ENCODE measurements at regions not wholly inside any gene's neighbourhood (a gene's known extent, or its start where the extent isn't known, plus 50 kb on each side); places are given as distances from the start of the nearest gene placed in this dataset.
"Not testable (repeated sequence)": the region's sequence is repeated elsewhere in the genome, so short reads cannot be mapped to it uniquely, and the experiment has no call there.

DNA sequence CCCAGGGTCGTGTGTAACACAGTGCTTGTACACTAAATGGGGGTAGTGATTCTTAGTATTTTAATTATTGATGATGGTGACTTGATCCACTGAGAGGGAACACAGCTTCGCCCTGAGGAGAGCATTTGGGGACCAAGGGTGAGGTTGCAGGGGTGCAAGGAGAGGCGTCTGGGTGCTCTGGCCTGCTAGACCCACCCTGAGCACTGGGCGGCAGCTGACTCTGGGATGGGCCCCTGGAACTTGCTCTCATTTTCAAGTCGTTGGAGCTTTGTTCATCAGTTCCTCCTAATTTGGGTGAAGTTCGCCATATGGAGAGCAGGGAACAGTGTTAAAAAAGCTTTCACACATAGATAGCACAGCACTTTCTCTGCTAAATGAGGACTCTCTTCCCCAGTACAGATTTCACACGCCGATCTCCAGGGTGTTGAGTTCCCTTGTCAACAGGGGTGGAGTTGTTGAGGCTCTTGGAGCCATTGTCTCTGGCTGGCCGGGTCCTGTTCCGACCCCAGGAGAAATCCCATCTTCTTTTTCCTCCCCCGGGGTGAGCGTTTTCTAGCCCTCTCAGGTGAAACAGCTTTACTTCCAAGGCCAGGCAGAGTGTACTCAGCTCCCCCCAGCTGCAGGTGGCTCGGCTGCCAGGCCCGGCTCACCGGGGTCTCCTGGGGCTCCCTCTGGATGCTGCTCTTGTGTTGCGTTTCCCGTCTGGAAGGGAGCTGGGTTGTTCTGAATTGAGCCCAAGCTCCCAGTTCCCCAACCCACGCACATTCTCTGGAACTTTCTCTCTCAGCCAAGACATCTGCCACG is 367.4 kb downstream of the RPS6KC1 start:
- DNase-seq = no peak

DNA sequence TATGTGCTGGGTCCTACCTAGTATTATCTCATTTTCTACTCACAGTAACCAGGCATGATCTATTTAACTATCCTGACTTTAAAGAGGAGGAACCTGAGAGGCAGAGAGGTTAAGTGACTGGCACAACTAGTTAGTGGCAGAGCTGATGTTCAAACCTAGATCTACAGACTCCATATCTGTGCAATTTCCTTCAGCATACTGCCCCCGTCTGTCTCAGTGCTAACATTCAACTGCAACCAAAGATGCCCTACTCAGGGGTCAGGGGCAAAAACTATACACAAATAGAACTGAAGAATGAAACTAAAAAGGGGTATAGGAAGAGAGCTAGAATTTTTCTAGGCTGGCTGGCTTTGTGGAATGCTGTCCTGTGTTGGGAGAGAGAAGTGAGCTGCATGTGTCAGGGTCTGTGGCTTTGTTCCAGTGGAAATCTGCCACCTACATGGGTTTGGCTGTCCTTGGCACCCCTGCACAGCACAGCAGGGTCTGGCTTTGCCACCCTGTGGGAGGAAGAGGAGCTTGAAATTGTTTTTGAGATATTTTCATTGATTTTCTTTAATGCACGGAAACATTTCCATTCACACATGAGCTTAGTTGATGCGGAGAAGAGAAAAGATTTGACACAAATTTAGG is 368.5 kb downstream of the RPS6KC1 start:
- DNase-seq = no peak

DNA sequence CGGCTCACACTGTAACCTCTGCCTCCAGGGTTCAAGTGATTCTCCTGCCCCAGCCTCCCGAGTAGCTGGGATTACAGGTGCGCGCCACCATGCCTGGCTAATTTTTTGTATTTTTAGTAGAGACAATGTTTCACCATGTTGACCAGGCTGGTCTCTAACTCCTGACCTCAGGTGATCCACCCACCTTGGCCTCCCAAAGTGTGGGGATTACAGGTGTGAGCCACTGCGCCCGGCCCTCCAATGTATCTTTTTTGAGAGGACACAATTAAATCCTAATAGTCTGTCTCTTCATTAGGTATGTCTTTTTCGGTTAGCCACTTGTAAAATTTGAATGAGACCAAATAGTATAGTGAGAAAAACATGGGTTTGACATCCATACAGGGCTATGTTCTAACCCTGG is 370.1 kb downstream of the RPS6KC1 start:
- DNase-seq = not testable (repeated sequence)

DNA sequence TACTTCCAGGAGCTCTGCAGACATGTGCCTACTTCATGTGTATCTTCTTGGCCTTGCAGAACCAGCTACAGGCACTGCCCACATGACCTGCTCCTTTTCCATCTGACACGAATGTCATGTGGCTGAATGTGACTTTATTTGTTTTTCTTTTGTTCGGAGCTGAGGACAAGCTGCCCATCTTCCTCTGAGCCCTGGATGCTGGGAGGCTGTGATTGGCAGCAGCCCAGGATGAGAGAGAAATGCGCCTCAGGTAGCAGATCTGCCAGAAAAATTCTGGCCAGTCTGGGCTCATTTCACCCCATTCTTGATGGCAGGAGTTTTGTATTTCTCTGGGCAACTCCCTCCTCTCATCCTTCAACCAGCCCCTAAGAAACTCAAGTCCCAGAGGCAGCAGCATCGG is 372.0 kb downstream of the RPS6KC1 start:
- DNase-seq = no peak

DNA sequence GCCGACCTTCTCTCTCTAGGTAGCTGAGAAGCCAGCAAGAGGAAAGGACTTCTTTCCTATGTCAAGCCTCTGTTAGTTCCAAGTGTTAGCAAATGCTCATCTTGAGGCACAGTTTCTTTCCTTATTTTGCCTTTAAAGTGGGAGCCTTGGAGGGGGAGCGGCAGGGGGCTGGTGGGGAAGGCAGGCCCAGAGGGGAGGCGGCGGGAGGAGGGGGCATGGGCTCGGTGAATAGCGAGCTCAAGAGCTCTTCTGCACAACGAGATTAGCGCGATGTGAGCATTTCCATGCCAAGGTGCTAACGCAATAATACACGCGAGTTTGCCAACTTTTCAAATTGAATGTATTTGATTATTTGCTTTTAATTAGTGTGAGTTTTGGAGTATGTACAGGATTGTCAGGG is 372.6 kb downstream of the RPS6KC1 start:
- DNase-seq = no peak

DNA sequence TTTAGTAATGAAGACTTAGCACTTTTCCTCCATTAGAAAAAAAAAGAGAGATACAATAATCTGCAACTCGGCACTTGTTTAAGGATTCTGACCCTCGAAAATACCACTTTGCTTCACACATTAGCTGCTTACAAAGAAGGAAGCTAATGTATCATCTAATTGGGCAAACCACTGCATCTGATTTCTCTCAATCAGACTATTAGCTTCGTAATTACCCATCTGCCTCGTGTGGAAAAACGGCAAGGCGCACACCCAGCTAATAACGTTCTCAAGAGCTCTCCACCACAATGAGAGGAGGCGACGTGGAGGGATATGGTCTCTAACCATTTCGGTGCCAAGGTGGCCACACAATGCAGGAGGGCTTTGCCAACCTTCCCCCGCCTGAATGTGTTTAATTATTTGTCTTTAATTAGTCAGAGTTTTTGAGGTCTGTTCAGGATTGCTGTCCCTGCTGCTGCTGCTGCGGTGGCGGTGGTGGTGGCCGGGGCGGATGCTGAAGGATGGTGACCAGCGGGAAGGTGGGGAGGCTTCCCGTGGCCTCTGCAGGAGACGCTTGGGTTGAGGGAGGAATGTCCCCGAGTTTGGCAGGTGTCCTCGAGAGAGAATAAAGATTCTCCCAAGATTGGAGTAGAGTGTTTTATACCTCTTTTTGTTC is 374.5 kb downstream of the RPS6KC1 start:
- DNase-seq = no peak

DNA sequence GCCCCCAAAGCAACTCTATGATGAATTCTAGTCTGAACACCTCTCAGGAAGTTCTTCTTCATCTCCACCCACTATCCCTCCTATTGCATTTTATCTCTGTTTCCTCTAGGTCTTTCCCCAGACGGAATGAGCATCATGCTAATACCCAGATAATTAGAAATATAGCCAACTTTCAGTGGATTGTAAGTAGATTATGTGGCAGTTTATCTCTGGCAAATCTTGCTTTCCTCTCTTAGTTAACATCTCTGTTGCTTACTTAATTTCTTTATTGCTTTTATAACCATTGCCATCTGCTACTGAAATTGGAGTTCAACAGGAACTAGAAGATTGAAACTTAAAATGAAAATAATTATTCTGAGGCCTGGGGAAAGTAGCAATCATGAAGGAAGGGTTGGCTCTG is 378.6 kb downstream of the RPS6KC1 start:
- no peak for DNase-seq

DNA sequence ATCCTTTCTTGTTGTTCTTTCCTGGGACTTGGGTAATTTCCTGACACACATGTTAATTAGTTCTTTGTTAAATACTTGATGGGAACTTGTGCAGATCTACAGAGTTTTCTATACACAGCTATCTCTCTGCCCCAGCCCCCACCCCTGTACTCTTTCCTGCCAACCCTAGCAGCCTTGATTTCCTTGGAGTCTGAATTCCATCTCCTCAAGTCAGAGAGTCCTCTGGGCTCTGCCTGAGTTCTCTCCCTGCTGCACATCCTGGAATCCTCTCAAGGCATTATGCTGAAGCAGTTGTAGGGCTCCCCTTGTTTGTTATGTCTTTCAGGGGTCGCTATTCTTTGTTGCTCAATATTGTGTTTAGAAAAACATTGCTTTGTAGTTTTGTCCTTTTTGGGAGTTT is 384.7 kb downstream of the RPS6KC1 start:
- no peak for DNase-seq

DNA sequence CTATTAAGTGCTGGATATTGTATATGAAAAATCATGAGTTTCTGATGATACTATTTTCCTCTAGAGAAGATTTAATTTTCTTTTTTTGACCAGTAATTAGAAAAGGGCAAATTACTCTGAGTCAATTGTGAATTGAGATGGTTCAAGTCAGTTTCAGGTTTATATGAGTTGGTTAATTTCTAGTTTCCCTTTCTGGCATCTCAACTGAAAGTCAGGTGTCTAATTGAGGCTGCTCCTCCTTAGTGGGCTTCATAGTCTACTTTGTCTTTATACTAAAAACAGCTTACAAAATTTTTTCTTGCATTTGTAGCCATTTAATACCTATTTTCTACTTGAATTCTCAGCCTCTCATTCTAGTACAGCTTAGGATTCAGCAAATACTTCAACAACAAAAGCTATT is 387.3 kb downstream of the RPS6KC1 start:
- no peak for DNase-seq

DNA sequence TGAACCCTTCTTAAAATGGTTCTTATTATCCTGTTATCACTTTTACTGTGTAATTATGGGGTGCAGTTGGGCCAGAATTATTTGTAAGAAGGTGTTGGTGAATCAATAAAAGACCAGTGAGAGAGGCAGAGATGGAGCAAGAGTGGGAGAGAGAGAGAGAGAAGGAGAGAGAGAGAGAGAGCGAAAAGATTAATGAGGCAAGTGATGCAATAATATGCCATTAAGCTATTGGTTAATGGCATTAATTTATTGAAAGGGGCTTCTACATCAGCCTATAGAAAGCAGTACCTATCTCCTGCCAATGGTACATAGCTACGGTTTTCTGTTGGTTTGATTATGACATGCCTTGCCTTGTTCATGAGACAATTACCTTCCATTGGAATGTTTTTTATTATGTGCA is 388.7 kb downstream of the RPS6KC1 start:
- DNase-seq = no peak

DNA sequence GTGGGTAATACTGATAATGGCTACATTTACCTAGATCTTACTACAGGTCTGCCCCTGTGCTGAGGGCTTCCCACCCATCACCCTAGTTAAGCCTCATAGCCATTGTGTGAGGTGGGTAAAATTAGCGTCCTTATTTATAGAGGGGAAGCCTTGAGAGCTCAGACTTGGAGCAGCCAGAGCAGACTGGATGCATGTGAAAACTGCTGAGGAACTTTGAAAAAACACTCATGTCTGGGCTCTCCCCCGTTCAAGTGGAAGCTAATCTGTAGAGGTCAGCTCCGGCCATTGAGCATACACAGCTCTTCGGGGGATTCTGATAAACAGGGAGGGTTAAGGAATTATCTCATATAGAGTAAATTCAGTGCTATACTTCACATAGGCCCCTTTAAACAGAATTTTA is 389.7 kb downstream of the RPS6KC1 start:
- DNase-seq = no peak

DNA sequence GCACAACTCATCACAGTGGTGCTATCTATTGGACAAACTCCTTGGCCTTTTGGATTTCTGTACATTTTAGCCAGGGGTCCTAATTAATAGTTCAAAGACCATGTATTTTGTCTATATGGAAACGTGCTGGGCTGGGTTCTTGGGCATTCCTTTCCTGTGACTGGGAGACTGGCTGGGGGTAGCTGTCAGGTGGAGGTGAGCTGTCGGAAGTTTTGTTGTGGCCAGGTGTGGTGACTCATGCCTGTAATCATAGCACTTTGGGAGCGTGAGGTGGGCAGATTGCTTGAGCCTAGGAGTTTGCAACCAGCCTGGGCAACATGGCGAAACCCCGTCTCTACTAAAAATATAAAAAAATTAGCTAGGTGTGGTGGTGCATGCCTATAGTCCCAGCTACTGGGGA is 392.4 kb downstream of the RPS6KC1 start:
- no peak for DNase-seq

DNA sequence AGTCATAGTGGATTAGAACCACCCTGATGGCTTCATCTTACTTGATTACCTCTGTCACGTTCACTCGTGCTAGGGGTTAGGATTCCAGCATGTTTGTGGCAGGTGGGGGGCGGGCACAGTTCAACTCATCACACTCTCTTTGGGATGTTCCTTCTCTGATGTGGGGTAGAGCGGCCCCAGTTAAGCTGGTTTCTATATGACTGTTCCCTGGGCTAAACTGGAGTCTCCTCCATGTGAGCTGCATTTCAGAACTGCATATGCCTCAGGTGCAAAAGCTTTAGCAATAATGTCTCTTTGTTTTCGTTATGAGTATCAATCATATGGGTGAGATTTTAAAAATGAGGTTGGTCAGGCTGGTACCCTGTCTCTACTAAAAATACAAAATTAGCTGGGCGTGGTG is 393.2 kb downstream of the RPS6KC1 start:
- DNase-seq = no peak

DNA sequence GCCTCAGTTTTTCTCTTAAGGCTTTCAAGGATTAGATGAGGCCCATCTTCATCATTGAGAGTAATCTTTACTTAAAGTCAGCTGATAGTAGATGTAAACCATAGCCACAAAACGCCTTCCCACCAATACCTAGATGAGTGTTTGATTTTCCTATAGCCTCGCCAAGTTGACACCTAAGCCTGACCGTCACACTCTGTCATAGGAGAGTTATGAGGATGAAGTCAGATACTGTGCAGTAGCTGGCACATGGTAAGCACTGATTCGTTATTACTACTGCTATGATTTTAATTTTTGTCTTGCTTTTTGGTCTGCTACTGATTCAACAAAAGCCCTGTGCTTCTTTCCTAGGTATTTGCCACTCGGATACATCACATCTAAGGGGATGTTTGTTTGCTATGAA is 395.5 kb downstream of the RPS6KC1 start:
- no peak for DNase-seq

DNA sequence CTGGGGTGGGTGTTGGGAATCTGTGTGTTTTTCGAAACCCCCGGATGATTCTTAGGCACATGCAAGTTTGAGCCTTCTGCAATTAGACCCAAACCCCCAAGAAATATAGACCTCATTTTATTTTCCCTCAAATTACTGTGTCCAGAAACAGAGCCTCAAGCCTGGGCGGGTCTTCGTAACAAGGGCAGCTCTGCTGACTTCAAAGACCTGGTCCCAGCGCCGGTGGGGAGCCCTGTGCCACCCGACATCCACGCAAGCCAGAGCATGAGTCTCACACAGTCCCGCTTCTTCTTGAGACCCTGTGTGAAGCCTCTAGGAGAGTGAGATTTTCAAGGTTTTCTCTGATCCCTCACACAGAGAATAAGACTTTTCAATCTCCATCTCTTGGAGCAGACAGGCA is 397.3 kb downstream of the RPS6KC1 start:
- no peak for DNase-seq

DNA sequence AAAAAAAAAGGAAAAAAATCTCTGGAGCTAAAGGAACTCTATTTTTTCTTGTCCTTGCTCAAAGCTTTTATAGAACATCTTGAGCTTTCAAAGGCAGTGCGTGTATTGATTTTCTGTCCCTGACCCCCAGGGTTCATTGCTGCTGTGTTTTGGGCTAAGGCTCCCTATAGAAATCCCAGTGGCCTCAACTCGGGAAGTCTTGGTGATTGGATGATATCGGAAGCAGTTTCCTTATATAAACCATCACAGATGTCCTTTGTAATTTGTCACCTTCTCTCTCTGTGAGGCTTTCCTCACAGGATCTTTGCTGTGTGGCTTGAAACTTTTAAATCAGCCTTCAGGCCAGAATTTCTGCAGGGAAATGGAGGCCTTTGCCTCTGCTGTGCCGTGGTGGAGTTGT is 397.7 kb downstream of the RPS6KC1 start:
- no peak for DNase-seq

DNA sequence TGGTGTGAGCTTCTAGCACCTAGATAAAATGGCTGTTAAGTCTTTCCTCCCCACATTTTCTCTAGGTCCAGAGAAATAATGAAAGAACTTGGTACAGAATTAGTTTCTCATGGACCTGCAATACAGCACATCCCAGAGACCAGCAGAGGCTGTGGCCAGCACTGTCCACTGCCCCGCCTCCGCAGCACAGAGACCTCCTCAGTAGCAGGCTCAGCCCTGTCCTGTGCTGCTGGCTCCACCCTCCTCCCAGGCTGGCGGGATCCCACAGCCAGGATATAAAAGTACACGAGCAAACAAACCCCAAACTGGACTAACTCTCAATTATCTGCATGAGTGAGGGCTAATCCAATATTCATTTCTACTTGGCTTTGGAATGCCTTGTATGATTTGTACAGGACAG is 401.5 kb downstream of the RPS6KC1 start:
- DNase-seq = no peak

DNA sequence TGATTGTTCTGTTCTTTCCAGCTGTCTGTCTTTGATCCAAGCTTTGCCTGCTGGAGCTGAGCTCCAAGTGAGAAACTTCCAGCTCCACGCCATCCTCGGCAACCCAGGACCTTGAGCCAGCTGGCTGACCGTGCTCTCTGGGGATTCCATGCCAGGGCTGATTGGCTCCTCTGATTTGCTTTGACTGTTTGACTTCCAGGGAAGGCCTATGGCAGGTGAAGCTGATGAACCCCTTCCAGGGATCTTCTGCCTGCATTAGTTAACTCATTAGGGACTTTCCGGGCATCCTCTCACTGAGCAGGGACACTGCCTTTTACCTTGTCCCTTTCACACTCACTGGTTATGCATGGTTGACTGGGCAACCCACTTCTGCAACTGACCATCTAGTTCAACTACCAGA is 406.1 kb downstream of the RPS6KC1 start:
- no peak for DNase-seq

DNA sequence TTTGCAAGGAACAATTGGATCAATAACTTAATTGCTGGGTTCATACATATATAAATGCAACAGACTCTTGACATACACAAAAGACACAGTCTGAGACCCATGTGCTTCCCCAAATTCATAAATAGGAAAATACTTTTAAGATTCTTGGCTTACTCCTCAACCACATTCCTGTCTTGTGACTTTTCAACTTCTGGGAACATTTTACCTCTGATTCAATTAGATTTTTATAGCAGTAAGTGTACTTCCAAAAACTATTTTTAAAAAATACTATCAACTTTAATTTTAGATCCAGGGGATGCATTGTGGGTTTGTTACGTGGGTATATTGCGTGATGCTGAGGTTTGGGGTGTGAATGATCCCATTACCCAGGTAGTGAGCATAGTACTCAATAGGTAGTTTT is 406.7 kb downstream of the RPS6KC1 start:
- DNase-seq = no peak

DNA sequence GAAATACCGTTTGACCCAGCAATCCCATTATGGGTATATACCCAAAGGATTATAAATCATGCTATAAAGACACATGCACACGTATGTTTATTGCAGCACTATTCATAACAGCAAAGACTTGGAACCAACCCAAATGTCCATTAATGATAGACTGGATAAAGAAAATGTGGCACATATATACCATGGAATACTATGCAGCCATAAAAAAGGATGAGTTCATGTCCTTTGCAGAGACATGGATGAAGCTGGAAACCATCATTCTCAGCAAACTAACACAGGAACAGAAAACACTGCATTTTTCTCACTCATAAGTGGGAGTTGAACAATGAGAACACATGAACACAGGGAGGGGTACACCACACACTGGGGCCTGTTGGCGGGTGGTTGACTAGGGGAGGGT is 411.3 kb downstream of the RPS6KC1 start:
- not testable (repeated sequence) for DNase-seq

DNA sequence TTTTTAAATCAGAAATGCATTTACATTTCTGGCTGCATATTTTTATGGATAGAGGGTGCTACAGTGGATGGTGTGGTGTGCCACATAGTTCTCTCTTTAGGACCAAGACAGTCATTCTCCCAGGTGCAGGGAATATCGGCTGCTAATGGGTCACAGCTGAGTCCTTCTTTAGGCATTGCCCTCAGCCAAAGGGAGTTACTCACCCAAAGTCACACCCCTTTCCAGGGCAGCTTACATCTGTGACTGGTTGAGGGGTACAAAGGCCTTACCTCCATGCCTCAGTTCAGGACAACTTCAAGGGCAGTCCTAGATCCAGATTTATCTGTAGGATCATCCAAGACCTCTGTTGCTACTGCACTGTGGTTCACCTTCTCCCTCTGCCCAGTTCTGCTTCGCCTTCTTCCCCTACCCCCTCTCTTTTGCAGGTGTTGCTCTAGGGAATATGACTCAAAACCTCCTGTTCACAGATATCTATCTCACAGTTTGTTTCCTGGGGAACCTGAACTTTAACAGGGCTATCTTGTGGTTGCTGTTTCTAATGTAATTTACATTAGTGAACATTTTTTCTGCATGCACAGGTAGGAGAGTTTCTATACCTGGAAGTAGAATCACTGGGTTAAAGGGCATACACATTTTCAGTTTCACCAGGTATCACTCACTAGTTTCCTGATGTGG is 413.9 kb downstream of the RPS6KC1 start:
- no peak for DNase-seq

DNA sequence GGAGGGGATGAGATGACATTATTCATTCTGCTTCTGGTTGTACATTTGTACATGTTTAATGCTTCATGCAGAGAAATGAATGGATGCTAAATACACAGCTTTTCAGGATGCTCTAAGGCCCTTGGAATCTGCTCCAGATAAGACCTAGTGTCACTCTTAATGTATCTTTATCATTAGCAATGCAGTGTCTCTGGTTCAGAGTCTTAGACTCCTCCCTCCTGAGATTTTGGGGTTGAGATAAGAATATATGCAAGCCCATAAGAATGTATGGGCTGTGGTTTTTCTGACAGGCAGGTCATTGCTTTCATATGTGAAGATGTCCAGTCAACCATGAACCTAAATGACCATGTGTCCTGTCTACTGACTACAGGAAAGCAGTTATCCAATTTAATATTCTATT is 415.5 kb downstream of the RPS6KC1 start:
- DNase-seq = no peak

DNA sequence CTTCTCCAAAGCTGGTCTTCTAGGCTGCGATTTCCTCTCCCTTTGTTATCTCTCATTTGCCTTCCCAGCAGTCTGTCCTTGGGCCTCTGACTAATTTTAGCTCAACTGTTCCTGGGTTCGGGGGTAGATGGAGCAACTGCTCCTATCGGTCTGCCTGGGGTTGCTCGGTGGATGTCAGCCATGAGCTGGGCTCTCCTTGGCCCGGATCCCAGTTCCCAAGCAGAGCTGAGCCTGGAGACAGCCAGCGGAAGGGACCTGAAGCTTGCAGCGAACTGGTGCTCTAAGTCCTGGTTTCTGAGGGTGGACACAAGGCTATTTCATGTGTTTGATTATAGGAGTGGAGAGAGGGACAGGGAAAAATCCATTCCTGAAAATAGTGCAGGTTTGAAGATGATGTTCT is 423.0 kb downstream of the RPS6KC1 start:
- DNase-seq = no peak

DNA sequence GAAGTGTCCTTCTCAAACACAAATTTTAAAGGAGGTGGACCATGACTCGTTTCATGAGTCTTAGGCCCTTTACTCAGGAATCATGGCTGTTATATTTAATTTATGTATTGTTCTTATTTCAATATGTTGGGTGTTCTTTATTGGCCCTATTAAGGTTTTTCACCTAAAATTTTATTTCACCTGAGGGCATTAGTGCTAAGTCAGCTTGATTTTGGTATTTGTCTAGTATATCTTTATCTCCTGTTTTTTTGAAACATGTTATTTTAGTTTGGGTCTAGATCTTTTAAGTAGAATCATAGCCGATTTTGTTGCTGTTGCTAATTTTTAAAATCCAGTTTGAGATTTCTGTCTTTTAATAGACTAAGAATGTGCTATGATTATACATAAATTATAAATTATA is 430.4 kb downstream of the RPS6KC1 start:
- DNase-seq = no peak

Measured in NCI-H226 (cell line).